Heart left ventricle (tissue), 13 donors: ENCODE measurements at regions not wholly inside any gene's neighbourhood (a gene's known extent, or its start where the extent isn't known, plus 50 kb on each side); places are given as distances from the start of the nearest gene placed in this dataset.

Source experiments
- CTCF ChIP-seq, 12 donors: fragments of 200-600 bp; sonication (generic) in 4 of 12; IDR thresholded peaks; one replicate each; pipeline versions ENCODE4 v1.5.0 to v1.8.0; 2018 to 2022; ENCODE audit warnings: antibody characterized with exemption in 12 of 12, mild to moderate bottlenecking in 5 of 12
- POLR2A ChIP-seq, 2 donors: fragments of 450-650 bp; IDR thresholded peaks; one replicate each; pipeline ENCODE4 v1.6.1; 2017; ENCODE audit warnings: antibody characterized with exemption in 2 of 2, mild to moderate bottlenecking in 2 of 2, moderate library complexity in 2 of 2
- donor health status: ischemic (EF 13 %, LVEDD 7.1; RV severe dilation, severe dysfunction).
- donor health status: DM: no; HTN: yes; CAD: no.
- donor health status: DM: no; HTN: no; CAD: no.
- donor health status: ischemic (EF 25% LVEDD 6.9; RV normal size, moderate dysfunction).
- donor health status: ischemic (EF 25% LVEDD 5.7; RV mildly dilated, moderate dysfunction).
- donor health status: ischemic (EF 35%, LVEDD 5.7; RV mildly dilated, moderate dysfunction).
- donor health status: nonischemic (EF 11% LVEDD 7.7; RV severe dilation, severe dysfunction).
- donor health status: DM: yes; HTN: yes; CAD: no.
- donor health status: PGD.
- donor health status: ischemic (EF 29% LVEDD 5.4; RV normal size, mild dysfunction).
- donor health status: nonischemic (EF 23%, LVEDD 6.1; RV moderate dilation, normal function).

DNA sequence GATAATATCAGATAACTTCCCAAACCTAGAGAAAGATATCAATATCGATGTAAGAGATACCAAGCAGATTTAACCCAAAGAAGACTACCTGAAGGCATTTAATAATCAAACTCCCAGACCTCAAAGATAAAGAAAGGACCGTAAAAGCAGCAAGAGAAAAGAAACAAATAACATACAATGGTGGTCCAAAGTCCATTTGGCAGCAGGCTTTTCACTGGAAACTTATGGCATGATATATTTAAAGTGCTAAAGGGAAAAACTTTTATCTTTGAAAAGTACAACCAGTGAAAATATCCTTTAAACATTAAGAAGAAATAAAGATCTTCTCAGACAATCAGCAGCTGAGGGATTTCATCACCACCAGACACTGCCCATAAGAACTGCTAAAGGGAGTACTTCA is 812.7 kb upstream of the ADAMTS5 start:
- TF ChIP-seq CTCF (IDR thresholded peaks at IDR 0.05) (no peak), POLR2A (IDR thresholded peaks at IDR 0.05) (no peak)
